ENCODE measurements at regions not wholly inside any gene's neighbourhood (a gene's known extent, or its start where the extent isn't known, plus 50 kb on each side); places are given as distances from the start of the nearest gene placed in this dataset.

GRCh38 chr6:105760746-105761145 is 325.4 kb upstream of the PRDM1 start:
- Histone ChIP-seq H3K27ac (ENCODE audit: low read length) (no peak overlapping the region), H3K9me3 (ENCODE audit: control insufficient read depth, low read depth, low read length) (no peaks in the 10 kb centered on the region), H3K4me1 (ENCODE audit: control insufficient read depth, low read depth, low read length) (peaks cover 3% of the 10 kb centered on the region), H3K9ac (ENCODE audit: low read length) (no peak overlapping the region), H3K4me3 (ENCODE audit: low read length) (no peak overlapping the region), H3K27me3 (ENCODE audit: control insufficient read depth, insufficient read depth, low read length) (no peaks in the 10 kb centered on the region), H3K36me3 (ENCODE audit: control insufficient read depth, low read depth, low read length) (no peaks in the 10 kb centered on the region)

GRCh38 chr6:105759946-105760345 is 326.2 kb upstream of the PRDM1 start:
- H3K4me1 ChIP-seq (ENCODE audit: control insufficient read depth, low read depth, low read length) = peaks cover 3% of the 10 kb centered on the region

DNA sequence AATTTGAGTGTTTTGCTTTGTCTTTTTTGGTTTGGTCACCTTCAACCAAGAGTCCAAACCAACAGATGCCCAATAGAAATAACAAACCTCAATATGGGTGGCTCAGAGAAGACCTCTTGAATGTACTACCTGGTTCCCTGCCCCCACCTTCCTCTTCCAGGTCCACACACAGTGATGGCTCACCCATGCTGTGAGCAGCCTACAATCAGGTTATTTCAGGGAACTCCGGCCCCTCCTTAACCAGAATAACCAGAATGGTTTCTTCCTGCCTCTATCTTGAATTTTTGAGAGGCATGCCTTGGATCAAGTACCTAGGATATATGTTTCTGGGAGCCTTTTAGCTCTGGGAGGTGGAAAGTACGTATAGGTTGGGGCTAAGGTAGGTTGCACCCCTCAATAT is 327.1 kb upstream of the PRDM1 start:
- Histone ChIP-seq H3K4me3 (ENCODE audit: low read length) (no peak overlapping the region), H3K36me3 (ENCODE audit: control insufficient read depth, low read depth, low read length) (no peaks in the 10 kb centered on the region), H3K4me1 (ENCODE audit: control insufficient read depth, low read depth, low read length) (peaks cover 3% of the 10 kb centered on the region), H3K27me3 (ENCODE audit: control insufficient read depth, insufficient read depth, low read length) (no peaks in the 10 kb centered on the region), H3K9me3 (ENCODE audit: control insufficient read depth, low read depth, low read length) (no peaks in the 10 kb centered on the region), H3K9ac (ENCODE audit: low read length) (no peak overlapping the region), H3K27ac (ENCODE audit: low read length) (no peak overlapping the region)

More at GRCh38 chr6:105759946-105760345, 326.2 kb upstream of the PRDM1 start:
- Histone ChIP-seq H3K27ac (ENCODE audit: low read length) (no peak overlapping the region), H3K9ac (ENCODE audit: low read length) (no peak overlapping the region), H3K27me3 (ENCODE audit: control insufficient read depth, insufficient read depth, low read length) (no peaks in the 10 kb centered on the region), H3K36me3 (ENCODE audit: control insufficient read depth, low read depth, low read length) (no peaks in the 10 kb centered on the region), H3K4me3 (ENCODE audit: low read length) (no peak overlapping the region), H3K9me3 (ENCODE audit: control insufficient read depth, low read depth, low read length) (no peaks in the 10 kb centered on the region)

DNA sequence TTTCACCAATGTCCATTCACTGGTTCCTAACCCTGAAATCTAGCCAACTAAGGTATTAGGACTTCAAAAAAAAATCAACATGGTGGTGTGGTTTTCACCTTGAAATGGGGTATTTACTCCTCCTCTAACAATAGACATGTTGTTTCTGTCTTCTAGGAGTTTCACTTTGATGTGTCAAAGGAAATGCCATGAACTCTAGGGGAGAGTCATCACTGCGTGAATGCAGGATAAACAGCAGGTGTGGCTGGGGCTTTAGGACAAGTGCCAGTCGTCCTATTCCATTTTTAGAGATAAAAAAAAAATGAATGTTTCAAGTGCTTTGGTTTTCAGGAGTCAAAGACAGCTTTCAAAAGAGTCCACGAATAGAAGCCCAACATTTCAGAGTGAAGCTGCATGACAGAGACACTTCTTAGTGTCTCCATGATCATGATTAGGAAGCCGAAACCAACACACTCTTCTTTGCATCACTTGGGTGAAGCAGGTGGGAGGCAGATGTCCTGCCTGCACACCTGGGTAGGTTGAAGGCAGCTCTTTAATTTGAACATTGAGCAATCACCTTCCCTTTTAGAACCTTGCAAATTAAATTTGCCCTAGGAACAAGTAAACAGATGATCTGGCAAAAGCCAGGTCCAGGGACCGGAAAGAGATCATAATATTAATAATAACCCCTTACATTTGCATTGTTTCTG is 328.5 kb upstream of the PRDM1 start:
- H3K4me1 ChIP-seq (ENCODE audit: control insufficient read depth, low read depth, low read length) = peaks cover 7% of the 10 kb centered on the region
- H3K27ac ChIP-seq (ENCODE audit: low read length) = no peak overlapping the region
- H3K36me3 ChIP-seq (ENCODE audit: control insufficient read depth, low read depth, low read length) = no peaks in the 10 kb centered on the region
- H3K9me3 ChIP-seq (ENCODE audit: control insufficient read depth, low read depth, low read length) = no peaks in the 10 kb centered on the region
- no peak overlapping the region for H3K4me3 ChIP-seq (ENCODE audit: low read length)
- no peak overlapping the region for H3K9ac ChIP-seq (ENCODE audit: low read length)
- H3K27me3 ChIP-seq (ENCODE audit: control insufficient read depth, insufficient read depth, low read length) = no peaks in the 10 kb centered on the region

GRCh38 chr6:105755885-105756284 is 330.3 kb upstream of the PRDM1 start:
- Histone ChIP-seq H3K4me1 (ENCODE audit: control insufficient read depth, low read depth, low read length) (peaks cover 7% of the 10 kb centered on the region), H3K27ac (ENCODE audit: low read length) (no peak overlapping the region)

DNA sequence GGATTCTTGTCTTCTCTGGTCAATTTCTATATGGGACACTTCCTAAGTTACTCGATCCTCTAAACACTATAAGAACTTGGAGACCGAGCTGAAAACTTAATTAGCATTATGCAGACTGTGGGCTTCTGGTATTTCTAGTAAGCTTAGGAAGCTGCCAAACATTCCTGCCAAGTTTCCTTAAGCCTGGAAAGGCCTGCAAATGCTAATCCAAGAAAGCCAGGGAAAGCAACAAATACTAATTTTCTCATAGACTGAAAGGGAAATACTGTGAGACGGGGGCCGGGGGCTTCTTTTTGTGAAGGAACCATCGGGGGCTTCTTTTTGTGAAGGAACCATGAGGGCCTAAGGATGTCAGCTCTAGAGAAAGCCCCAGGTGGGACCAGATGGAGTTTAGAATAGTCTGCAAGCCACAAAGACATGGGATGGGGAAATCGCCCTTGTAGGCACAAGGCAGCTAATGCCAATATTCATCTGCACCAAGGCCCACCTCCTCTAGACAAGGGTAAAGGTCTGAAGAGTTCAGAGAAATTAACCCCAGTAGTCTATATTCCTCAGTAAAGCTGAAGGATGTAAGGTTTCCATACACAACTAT is 332.4 kb upstream of the PRDM1 start:
- Histone ChIP-seq H3K27me3 (ENCODE audit: control insufficient read depth, insufficient read depth, low read length) (no peaks in the 10 kb centered on the region), H3K4me1 (ENCODE audit: control insufficient read depth, low read depth, low read length) (peaks cover 4% of the 10 kb centered on the region), H3K27ac (ENCODE audit: low read length) (no peak overlapping the region), H3K36me3 (ENCODE audit: control insufficient read depth, low read depth, low read length) (no peaks in the 10 kb centered on the region), H3K9ac (ENCODE audit: low read length) (no peak overlapping the region), H3K9me3 (ENCODE audit: control insufficient read depth, low read depth, low read length) (no peaks in the 10 kb centered on the region), H3K4me3 (ENCODE audit: low read length) (no peak overlapping the region)

More at GRCh38 chr6:105755885-105756284, 330.3 kb upstream of the PRDM1 start:
- Histone ChIP-seq H3K9ac (ENCODE audit: low read length) (no peak overlapping the region), H3K27me3 (ENCODE audit: control insufficient read depth, insufficient read depth, low read length) (no peaks in the 10 kb centered on the region), H3K36me3 (ENCODE audit: control insufficient read depth, low read depth, low read length) (no peaks in the 10 kb centered on the region), H3K9me3 (ENCODE audit: control insufficient read depth, low read depth, low read length) (no peaks in the 10 kb centered on the region), H3K4me3 (ENCODE audit: low read length) (no peak overlapping the region)

GRCh38 chr6:105753207-105753606 is 332.9 kb upstream of the PRDM1 start:
- H3K4me3 ChIP-seq (ENCODE audit: low read length) = no peak overlapping the region
- no peaks in the 10 kb centered on the region for H3K27me3 ChIP-seq (ENCODE audit: control insufficient read depth, insufficient read depth, low read length)
- no peaks in the 10 kb centered on the region for H3K9me3 ChIP-seq (ENCODE audit: control insufficient read depth, low read depth, low read length)
- H3K27ac ChIP-seq (ENCODE audit: low read length) = no peak overlapping the region
- no peak overlapping the region for H3K9ac ChIP-seq (ENCODE audit: low read length)
- no peaks in the 10 kb centered on the region for H3K36me3 ChIP-seq (ENCODE audit: control insufficient read depth, low read depth, low read length)
- H3K4me1 ChIP-seq (ENCODE audit: control insufficient read depth, low read depth, low read length) = peaks cover 4% of the 10 kb centered on the region

DNA sequence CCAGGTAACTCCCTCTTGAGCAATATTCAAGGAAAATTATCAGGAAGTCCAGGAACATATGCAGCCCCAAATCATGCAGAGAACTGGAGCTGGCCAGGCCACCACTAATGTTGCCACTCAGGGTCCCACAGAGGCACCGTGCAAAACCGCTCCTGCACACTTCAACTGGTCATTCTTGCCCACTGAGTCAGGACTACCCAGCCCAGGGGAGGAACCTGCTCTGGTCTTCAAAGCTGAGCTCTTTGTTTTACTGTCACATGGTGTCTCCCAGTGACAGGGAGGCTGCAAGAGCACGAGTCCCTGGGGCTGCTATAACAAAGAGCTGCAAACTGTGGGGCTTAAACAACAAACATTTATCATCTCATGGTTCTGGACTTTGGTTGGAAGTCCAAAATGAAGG is 336.0 kb upstream of the PRDM1 start:
- Histone ChIP-seq H3K9me3 (ENCODE audit: control insufficient read depth, low read depth, low read length) (no peaks in the 10 kb centered on the region), H3K9ac (ENCODE audit: low read length) (no peak overlapping the region), H3K36me3 (ENCODE audit: control insufficient read depth, low read depth, low read length) (no peaks in the 10 kb centered on the region), H3K4me3 (ENCODE audit: low read length) (no peak overlapping the region), H3K27ac (ENCODE audit: low read length) (no peak overlapping the region), H3K4me1 (ENCODE audit: control insufficient read depth, low read depth, low read length) (peaks cover 9% of the 10 kb centered on the region), H3K27me3 (ENCODE audit: control insufficient read depth, insufficient read depth, low read length) (no peaks in the 10 kb centered on the region)

GRCh38 chr6:105748737-105749161 is 337.4 kb upstream of the PRDM1 start:
- H3K4me3 ChIP-seq (ENCODE audit: low read length) = no peak overlapping the region
- H3K9ac ChIP-seq (ENCODE audit: low read length) = no peak overlapping the region
- H3K9me3 ChIP-seq (ENCODE audit: control insufficient read depth, low read depth, low read length) = no peaks in the 10 kb centered on the region
- H3K27me3 ChIP-seq (ENCODE audit: control insufficient read depth, insufficient read depth, low read length) = no peaks in the 10 kb centered on the region
- H3K4me1 ChIP-seq (ENCODE audit: control insufficient read depth, low read depth, low read length) = peaks cover 9% of the 10 kb centered on the region
- H3K27ac ChIP-seq (ENCODE audit: low read length) = no peak overlapping the region
- H3K36me3 ChIP-seq (ENCODE audit: control insufficient read depth, low read depth, low read length) = no peaks in the 10 kb centered on the region

GRCh38 chr6:105747823-105748405 is 338.2 kb upstream of the PRDM1 start:
- H3K4me3 ChIP-seq (ENCODE audit: low read length) = no peak overlapping the region
- H3K27ac ChIP-seq (ENCODE audit: low read length) = no peak overlapping the region
- no peaks in the 10 kb centered on the region for H3K36me3 ChIP-seq (ENCODE audit: control insufficient read depth, low read depth, low read length)
- H3K9me3 ChIP-seq (ENCODE audit: control insufficient read depth, low read depth, low read length) = no peaks in the 10 kb centered on the region
- H3K27me3 ChIP-seq (ENCODE audit: control insufficient read depth, insufficient read depth, low read length) = no peaks in the 10 kb centered on the region
- no peak overlapping the region for H3K9ac ChIP-seq (ENCODE audit: low read length)
- peaks cover 12% of the 10 kb centered on the region for H3K4me1 ChIP-seq (ENCODE audit: control insufficient read depth, low read depth, low read length)

DNA sequence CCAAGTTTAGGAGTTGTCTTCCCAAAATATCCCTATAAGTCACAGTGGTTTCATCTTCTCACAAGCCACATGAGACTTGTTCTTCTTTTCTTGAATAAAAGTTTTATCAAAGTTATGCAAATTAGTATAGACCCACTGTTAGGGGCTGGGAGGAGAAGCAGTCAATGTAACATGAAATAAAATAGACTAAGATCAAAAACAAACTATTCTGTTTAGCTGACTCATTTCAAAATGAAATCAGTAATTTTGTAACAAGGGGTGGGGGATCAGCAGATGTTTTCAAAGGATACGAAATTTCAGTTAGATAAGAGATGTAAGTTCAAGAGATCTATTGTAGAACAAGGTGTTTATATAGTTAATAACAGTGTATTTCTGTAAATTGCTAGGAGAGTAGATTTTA is 339.6 kb upstream of the PRDM1 start:
- Histone ChIP-seq H3K36me3 (ENCODE audit: control insufficient read depth, low read depth, low read length) (no peaks in the 10 kb centered on the region), H3K9ac (ENCODE audit: low read length) (no peak overlapping the region), H3K9me3 (ENCODE audit: control insufficient read depth, low read depth, low read length) (no peaks in the 10 kb centered on the region), H3K27ac (ENCODE audit: low read length) (no peak overlapping the region), H3K4me3 (ENCODE audit: low read length) (no peak overlapping the region), H3K4me1 (ENCODE audit: control insufficient read depth, low read depth, low read length) (peaks cover 12% of the 10 kb centered on the region), H3K27me3 (ENCODE audit: control insufficient read depth, insufficient read depth, low read length) (no peaks in the 10 kb centered on the region)

- H3K27ac ChIP-seq (ENCODE audit: low read length) = no peak overlapping the region
- no peak overlapping the region for H3K9ac ChIP-seq (ENCODE audit: low read length)
- H3K4me1 ChIP-seq (ENCODE audit: control insufficient read depth, low read depth, low read length) = peaks cover 12% of the 10 kb centered on the region
- H3K9me3 ChIP-seq (ENCODE audit: control insufficient read depth, low read depth, low read length) = no peaks in the 10 kb centered on the region
- no peaks in the 10 kb centered on the region for H3K36me3 ChIP-seq (ENCODE audit: control insufficient read depth, low read depth, low read length)
- no peaks in the 10 kb centered on the region for H3K27me3 ChIP-seq (ENCODE audit: control insufficient read depth, insufficient read depth, low read length)
- no peak overlapping the region for H3K4me3 ChIP-seq (ENCODE audit: low read length)
Observed at GRCh38 chr6:105746130-105746505, 340.0 kb upstream of the PRDM1 start.
